Spleen (tissue), 11 donors: ENCODE measurements at regions not wholly inside any gene's neighbourhood (a gene's known extent, or its start where the extent isn't known, plus 50 kb on each side); places are given as distances from the start of the nearest gene placed in this dataset.

Experiments
- DNase-seq: peaks from one replicate; pipeline ENCODE4 v3.0.0-alpha.2; 2020
- H3K27ac ChIP-seq, 8 donors: fragments of 200-600 bp; sonication (generic) in 7 of 8; 1 replicate in 4 of 8; 2 replicates in 4 of 8; pipeline versions ENCODE4 v1.5.0 to v1.8.0; 2016 to 2021; ENCODE audit warnings: inconsistent platforms in 4 of 8, mild to moderate bottlenecking in 4 of 8, moderate library complexity in 1 of 8
- H3K27me3 ChIP-seq, 7 donors: fragments of 200-600 bp; sonication (generic) in 6 of 7; replicated peaks in 1 of 7; 1 replicate in 4 of 7; 2 replicates in 3 of 7; pipeline versions ENCODE4 v1.5.0 to v1.8.0; 2016 to 2021; ENCODE audit warnings: inconsistent platforms in 3 of 7, mild to moderate bottlenecking in 1 of 7
- H3K36me3 ChIP-seq, 6 donors: fragments of 200-600 bp; sonication (generic) in 5 of 6; 1 replicate in 4 of 6; 2 replicates in 2 of 6; pipeline versions ENCODE4 v1.5.0 to v1.8.0; 2016 to 2021; ENCODE audit warnings: inconsistent platforms in 2 of 6
- H3K4me1 ChIP-seq, 6 donors: fragments of 200-600 bp; sonication (generic) in 5 of 6; 1 replicate in 3 of 6; 2 replicates in 3 of 6; pipeline versions ENCODE4 v1.5.0 to v1.8.0; 2016 to 2021; ENCODE audit warnings: inconsistent platforms in 3 of 6
- H3K4me3 ChIP-seq, 8 donors: fragments of 200-600 bp; sonication (generic) in 7 of 8; 1 replicate in 4 of 8; 2 replicates in 4 of 8; pipeline versions ENCODE4 v1.5.0 to v1.8.0; 2016 to 2021; ENCODE audit warnings: inconsistent platforms in 4 of 8, mild to moderate bottlenecking in 4 of 8, moderate library complexity in 2 of 8
- H3K9me3 ChIP-seq, 8 donors: fragments of 200-600 bp; sonication (generic) in 7 of 8; 1 replicate in 4 of 8; 2 replicates in 4 of 8; pipeline versions ENCODE4 v1.5.0 to v1.8.0; 2016 to 2021; ENCODE audit warnings: inconsistent platforms in 4 of 8
- CTCF ChIP-seq, 11 experiments: fragments of 200-600 bp in 7 of 11; fragments of 450-650 bp in 4 of 11; sonication (generic) in 4 of 11; IDR thresholded peaks in 8 of 11; conservative IDR thresholded peaks in 3 of 11; 1 replicate in 7 of 11; 2 replicates in 4 of 11; pipeline versions ENCODE4 v1.4.0 to v1.8.0; 2016 to 2021; ENCODE audit warnings: antibody characterized with exemption in 11 of 11, inconsistent platforms in 4 of 11, mild to moderate bottlenecking in 1 of 11
- POLR2A ChIP-seq, 3 donors: fragments of 450-650 bp; IDR thresholded peaks; one replicate each; pipeline ENCODE4 v1.5.1; 2017; ENCODE audit warnings: antibody characterized with exemption in 3 of 3, mild to moderate bottlenecking in 1 of 3
- POLR2AphosphoS5 ChIP-seq, 3 donors: sonication (generic); formaldehyde crosslinking; IDR thresholded peaks; one replicate each; pipeline ENCODE4 v1.5.1; 2017; ENCODE audit warnings: antibody characterized with exemption in 3 of 3
- WGBS, 5 donors: extraction: QIAGEN DNeasy Blood & Tissue Kit in 3 of 5; methylation state at CpG; one replicate each; pipeline versions ENCODE4 v1.1.5 to v1.1.7; 2013 to 2018; 5-methylcytosine and 5-hydroxymethylcytosine counted together
- intact Hi-C: fragments of 100-400 bp; cut with DNase I; formaldehyde crosslinking; loops from one replicate; pipeline ENCODE4 v1.15.0; 2023; ENCODE audit warnings: low total_unique reads
- donor health status: healthy with polysubstance abuse.
- donor health status: DM: no; HTN: no; CAD: no; lungs with moderate emphysema.
- donor health status: DM: no; HTN: no; CAD: no.
- donor health status: Bipolar disorder and iron deficiency.
- donor health status: healthy.
- donor health status: DM: no; HTN: no; CAD: no.
- donor health status: DM: yes; HTN: yes; CAD: no.

DNA sequence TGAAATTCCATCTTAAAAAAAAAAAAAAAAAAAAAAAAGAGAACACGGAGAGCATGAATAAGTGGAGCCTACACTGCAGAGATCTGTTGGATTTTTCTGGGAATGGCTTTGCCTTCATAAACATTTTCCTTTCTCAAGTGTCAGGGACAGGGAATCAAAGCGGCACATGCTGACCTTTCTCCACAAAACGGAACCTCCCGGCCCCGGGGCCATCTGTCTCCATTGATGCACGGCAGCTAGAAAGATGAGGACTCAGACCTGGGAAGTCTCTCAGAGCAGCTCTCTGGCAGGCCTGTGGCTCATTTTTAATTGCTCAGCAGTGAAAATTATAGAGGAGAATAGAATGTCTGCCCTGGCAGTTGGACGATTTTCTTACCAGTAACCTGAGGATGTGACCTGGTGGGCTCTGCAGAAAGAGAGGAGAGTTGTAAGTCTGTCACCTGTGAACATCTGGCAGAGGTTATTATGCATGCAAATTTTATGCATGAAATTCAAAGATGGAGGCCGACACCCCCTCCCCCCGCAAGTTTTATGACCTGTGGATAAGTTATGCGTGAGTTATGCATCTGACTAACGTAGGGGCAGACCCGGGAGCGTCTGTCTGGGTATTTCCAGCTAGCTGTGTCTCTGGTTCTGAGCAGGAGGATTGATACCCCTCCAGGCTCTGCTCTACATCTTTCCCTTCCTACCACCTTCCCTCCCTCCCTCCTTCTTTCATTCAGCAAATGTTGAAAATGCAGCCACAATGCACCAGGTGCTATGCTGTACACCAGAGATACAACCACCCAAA is 352.5 kb downstream of the CDH26 start:
- Histone ChIP-seq H3K9me3 (no peaks in the 10 kb centered on the region), H3K27me3 (no peaks in the 10 kb centered on the region), H3K4me3 (no peak overlapping the region), H3K36me3 (no peaks in the 10 kb centered on the region), H3K27ac (no peak overlapping the region), H3K4me1 (no peaks in the 10 kb centered on the region)
- WGBS, 5 donors, result 68 to 83% (median 80%) methylated on average over 13 of the region's 13 CpGs
- DNase-seq, result no peak
- intact Hi-C loops, result no loop called here
- TF ChIP-seq POLR2A (IDR thresholded peaks at IDR 0.05) (no peak), CTCF (IDR thresholded peaks at IDR 0.05 in 8 of 11, conservative IDR thresholded peaks at IDR 0.05 in 3 of 11) (no peak), POLR2AphosphoS5 (IDR thresholded peaks at IDR 0.05) (no peak)

- no peaks in the 10 kb centered on the region for H3K27me3 ChIP-seq
- H3K36me3 ChIP-seq, result no peaks in the 10 kb centered on the region
- H3K9me3 ChIP-seq, result no peaks in the 10 kb centered on the region
- H3K4me3 ChIP-seq, result no peak overlapping the region
- no peak overlapping the region for H3K27ac ChIP-seq
- no peak for DNase-seq
- WGBS, 5 donors, result 70 to 93% (median 89%) methylated on average over 9 of the region's 9 CpGs
- intact Hi-C loops, result no loop called here
- no peaks in the 10 kb centered on the region for H3K4me1 ChIP-seq
- TF ChIP-seq POLR2AphosphoS5 (IDR thresholded peaks at IDR 0.05), result no peak
- TF ChIP-seq POLR2A (IDR thresholded peaks at IDR 0.05), result no peak
- TF ChIP-seq CTCF (IDR thresholded peaks at IDR 0.05 in 8 of 11, conservative IDR thresholded peaks at IDR 0.05 in 3 of 11), result no peak
Observed at GRCh38 chr20:60313191-60313590, 355.0 kb downstream of the CDH26 start.

DNA sequence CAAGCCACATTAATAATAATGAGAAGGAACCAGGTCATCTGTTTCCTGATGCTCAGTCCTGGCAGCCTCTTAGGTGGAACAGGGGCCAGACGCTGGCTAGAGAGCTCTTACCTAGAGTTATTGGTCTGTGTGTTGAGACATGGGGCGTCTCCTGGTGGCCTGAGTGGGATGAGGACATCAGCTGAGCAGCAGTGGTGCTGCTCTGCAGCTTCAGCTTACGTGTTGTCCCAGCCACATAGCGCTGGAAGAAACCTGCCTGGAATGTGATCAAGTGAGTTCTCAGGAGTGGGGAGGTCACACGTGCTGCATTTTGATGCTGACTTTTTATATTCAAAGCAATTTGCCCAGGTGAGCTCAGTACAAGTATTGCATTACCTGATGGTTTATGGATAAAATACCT is 355.4 kb downstream of the CDH26 start:
- DNase-seq, result no peak
- TF ChIP-seq CTCF (IDR thresholded peaks at IDR 0.05 in 8 of 11, conservative IDR thresholded peaks at IDR 0.05 in 3 of 11), result no peak
- TF ChIP-seq POLR2A (IDR thresholded peaks at IDR 0.05), result no peak
- TF ChIP-seq POLR2AphosphoS5 (IDR thresholded peaks at IDR 0.05), result no peak
- Histone ChIP-seq H3K36me3 (no peaks in the 10 kb centered on the region), H3K27ac (no peak overlapping the region), H3K27me3 (no peaks in the 10 kb centered on the region), H3K9me3 (no peaks in the 10 kb centered on the region), H3K4me3 (no peak overlapping the region), H3K4me1 (no peaks in the 10 kb centered on the region)
- WGBS, 5 donors, result 69 to 80% (median 73%) methylated on average over 5 of the region's 5 CpGs
- intact Hi-C loops, result no loop called here

DNA sequence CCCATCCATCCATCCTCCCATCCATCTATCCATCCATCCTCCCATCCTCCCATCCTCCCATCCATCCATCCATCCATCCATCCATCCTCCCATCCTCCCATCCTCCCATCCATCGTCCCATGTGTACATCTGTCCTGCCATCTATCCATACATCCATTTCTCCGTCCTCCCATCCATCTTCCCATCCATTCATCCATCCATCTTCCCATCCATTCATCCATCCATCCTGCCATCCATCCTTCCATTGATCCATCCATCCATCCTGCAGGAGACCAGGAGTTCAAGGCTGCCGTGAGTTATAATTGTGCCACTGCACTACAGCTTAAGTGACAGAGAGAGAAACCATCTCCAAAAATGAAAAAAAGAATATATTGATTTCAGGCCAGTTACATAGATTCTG is 356.5 kb downstream of the CDH26 start:
- Histone ChIP-seq H3K4me1 (no peaks in the 10 kb centered on the region), H3K27ac (no peak overlapping the region), H3K36me3 (no peaks in the 10 kb centered on the region), H3K9me3 (no peaks in the 10 kb centered on the region), H3K27me3 (no peaks in the 10 kb centered on the region), H3K4me3 (no peak overlapping the region)
- TF ChIP-seq POLR2A (IDR thresholded peaks at IDR 0.05), result no peak
- TF ChIP-seq POLR2AphosphoS5 (IDR thresholded peaks at IDR 0.05), result no peak
- no peak for TF ChIP-seq CTCF (IDR thresholded peaks at IDR 0.05 in 8 of 11, conservative IDR thresholded peaks at IDR 0.05 in 3 of 11)
- 91 to 99% (median 93%) methylated on average over 3 of the region's 3 CpGs for WGBS, 5 donors
- intact Hi-C loops, result no loop called here
- no peak for DNase-seq
